OCI-LY1 (cell line): ENCODE measurements at regions not wholly inside any gene's neighbourhood (a gene's known extent, or its start where the extent isn't known, plus 50 kb on each side); places are given as distances from the start of the nearest gene placed in this dataset.

Source experiments
- H2AFZ ChIP-seq: fragments of 200-600 bp; sonication (generic), shearing (Covaris generic); 2 replicates; pipeline ENCODE4 v1.6.0; 2014; ENCODE audit warnings: antibody characterized with exemption, mild to moderate bottlenecking, low read length
- H3F3A ChIP-seq: fragments of 200-600 bp; sonication (generic), shearing (Covaris generic); 2 replicates; pipeline ENCODE4 v1.6.0; 2014; ENCODE audit warnings: mild to moderate bottlenecking, antibody characterized with exemption, low read length, moderate library complexity; ENCODE audit not compliant: insufficient read depth
- H3K27ac ChIP-seq: fragments of 200-600 bp; sonication (generic); 2 replicates; pipeline ENCODE4 v1.5.1; 2014; ENCODE audit warnings: low read length, mixed run types, mild to moderate bottlenecking, low read depth; ENCODE audit not compliant: poor library complexity, severe bottlenecking
- H3K27me3 ChIP-seq: fragments of 200-600 bp; sonication (generic); 2 replicates; pipeline ENCODE4 v1.6.0; 2014; ENCODE audit warnings: antibody characterized with exemption, mild to moderate bottlenecking, low read length, moderate library complexity; ENCODE audit not compliant: insufficient read depth
- H3K36me3 ChIP-seq: fragments of 200-600 bp; sonication (generic); 2 replicates; pipeline ENCODE4 v1.6.1; 2014; ENCODE audit warnings: mild to moderate bottlenecking, antibody characterized with exemption, low read length, moderate library complexity, mixed read lengths; ENCODE audit not compliant: insufficient read depth
- H3K4me1 ChIP-seq: fragments of 200-600 bp; sonication (generic); 2 replicates; pipeline ENCODE4 v1.5.1; 2014; ENCODE audit warnings: mild to moderate bottlenecking, low read length, moderate library complexity; ENCODE audit not compliant: insufficient read depth, severe bottlenecking
- H3K4me2 ChIP-seq: fragments of 200-600 bp; sonication (generic), shearing (Covaris generic); 2 replicates; pipeline ENCODE4 v1.6.1; 2014; ENCODE audit warnings: low read length
- H3K4me3 ChIP-seq: fragments of 200-600 bp; sonication (generic); 2 replicates; pipeline ENCODE4 v1.5.1; 2014; ENCODE audit warnings: low read length, low read depth, mild to moderate bottlenecking, mixed read lengths; ENCODE audit not compliant: poor library complexity, severe bottlenecking
- H3K79me2 ChIP-seq: fragments of 200-600 bp; shearing (Covaris generic); 2 replicates; pipeline ENCODE4 v1.6.1; 2016; ENCODE audit warnings: mixed run types, low read length, mixed read lengths; ENCODE audit not compliant: insufficient read depth
- H3K9ac ChIP-seq: fragments of 200-600 bp; sonication (generic), shearing (Covaris generic); 2 replicates; pipeline ENCODE4 v1.6.1; 2014; ENCODE audit warnings: mild to moderate bottlenecking, low read length, mixed read lengths
- H3K9me2 ChIP-seq: fragments of 200-600 bp; sonication (generic), shearing (Covaris generic); 2 replicates; pipeline ENCODE4 v1.6.1; 2014; ENCODE audit warnings: low read depth, mild to moderate bottlenecking, low read length, mixed read lengths
- H3K9me3 ChIP-seq: fragments of 200-600 bp; shearing (Covaris generic); 2 replicates; pipeline ENCODE4 v1.6.1; 2014; ENCODE audit warnings: low read length, mixed read lengths
- H4K20me1 ChIP-seq: fragments of 200-600 bp; sonication (generic), shearing (Covaris generic); 2 replicates; pipeline ENCODE4 v1.6.0; 2016; ENCODE audit warnings: mild to moderate bottlenecking, low read length; ENCODE audit not compliant: insufficient read depth
- EZH2 ChIP-seq: fragments of 200-600 bp; sonication (generic), shearing (Covaris generic); IDR thresholded peaks from 2 replicates; pipeline ENCODE4 v1.8.0; 2017; ENCODE audit warnings: borderline replicate concordance, mixed run types, mild to moderate bottlenecking, antibody characterized with exemption, low read length, moderate library complexity, mixed read lengths
- TF ChIP-seq, protein P1 (sequence below): fragments of 200-600 bp; sonication (generic), shearing (Covaris generic); IDR thresholded peaks from 2 replicates; pipeline ENCODE4 v1.5.1; 2017; ENCODE audit warnings: mild to moderate bottlenecking, antibody characterized with exemption, low read length, moderate library complexity, mixed read lengths

DNA sequence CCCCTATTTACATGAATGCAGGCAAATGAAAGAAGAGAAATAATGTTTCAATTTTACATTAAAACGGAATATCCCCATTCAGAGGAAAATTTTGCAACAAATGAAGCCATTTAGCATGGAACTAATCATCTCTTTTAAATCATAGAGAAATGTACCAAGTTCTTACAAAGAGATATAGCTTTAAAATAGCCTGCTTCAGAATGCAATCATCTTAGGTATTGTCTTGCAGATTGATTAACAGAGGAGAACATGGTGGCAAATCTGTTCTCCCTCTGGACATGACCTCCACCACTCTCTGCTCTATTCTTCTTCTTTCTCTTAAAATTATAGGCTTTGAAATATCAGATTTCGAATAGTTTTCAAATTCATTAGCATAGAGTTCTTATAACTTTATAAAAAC, 155.7 kb upstream of the DTNBP1 start:
- no peaks in the 10 kb centered on the region for H3K27me3 ChIP-seq
- no peaks in the 10 kb centered on the region for H3K9me2 ChIP-seq
- H3K79me2 ChIP-seq: no peaks in the 10 kb centered on the region
- H3K9ac ChIP-seq: no peak overlapping the region
- H3K4me3 ChIP-seq: no peak overlapping the region
- no peaks in the 10 kb centered on the region for H3K36me3 ChIP-seq
- TF ChIP-seq EZH2: no peak
- TF ChIP-seq, protein P1, sequence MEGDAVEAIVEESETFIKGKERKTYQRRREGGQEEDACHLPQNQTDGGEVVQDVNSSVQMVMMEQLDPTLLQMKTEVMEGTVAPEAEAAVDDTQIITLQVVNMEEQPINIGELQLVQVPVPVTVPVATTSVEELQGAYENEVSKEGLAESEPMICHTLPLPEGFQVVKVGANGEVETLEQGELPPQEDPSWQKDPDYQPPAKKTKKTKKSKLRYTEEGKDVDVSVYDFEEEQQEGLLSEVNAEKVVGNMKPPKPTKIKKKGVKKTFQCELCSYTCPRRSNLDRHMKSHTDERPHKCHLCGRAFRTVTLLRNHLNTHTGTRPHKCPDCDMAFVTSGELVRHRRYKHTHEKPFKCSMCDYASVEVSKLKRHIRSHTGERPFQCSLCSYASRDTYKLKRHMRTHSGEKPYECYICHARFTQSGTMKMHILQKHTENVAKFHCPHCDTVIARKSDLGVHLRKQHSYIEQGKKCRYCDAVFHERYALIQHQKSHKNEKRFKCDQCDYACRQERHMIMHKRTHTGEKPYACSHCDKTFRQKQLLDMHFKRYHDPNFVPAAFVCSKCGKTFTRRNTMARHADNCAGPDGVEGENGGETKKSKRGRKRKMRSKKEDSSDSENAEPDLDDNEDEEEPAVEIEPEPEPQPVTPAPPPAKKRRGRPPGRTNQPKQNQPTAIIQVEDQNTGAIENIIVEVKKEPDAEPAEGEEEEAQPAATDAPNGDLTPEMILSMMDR: no peak
- peaks cover 4% of the 10 kb centered on the region for H3K4me1 ChIP-seq
- no peak overlapping the region for H2AFZ ChIP-seq
- H3K9me3 ChIP-seq: no peaks in the 10 kb centered on the region
- H3K27ac ChIP-seq: no peak overlapping the region
- no peaks in the 10 kb centered on the region for H4K20me1 ChIP-seq
- no peak overlapping the region for H3K4me2 ChIP-seq
- no peaks in the 10 kb centered on the region for H3F3A ChIP-seq

DNA sequence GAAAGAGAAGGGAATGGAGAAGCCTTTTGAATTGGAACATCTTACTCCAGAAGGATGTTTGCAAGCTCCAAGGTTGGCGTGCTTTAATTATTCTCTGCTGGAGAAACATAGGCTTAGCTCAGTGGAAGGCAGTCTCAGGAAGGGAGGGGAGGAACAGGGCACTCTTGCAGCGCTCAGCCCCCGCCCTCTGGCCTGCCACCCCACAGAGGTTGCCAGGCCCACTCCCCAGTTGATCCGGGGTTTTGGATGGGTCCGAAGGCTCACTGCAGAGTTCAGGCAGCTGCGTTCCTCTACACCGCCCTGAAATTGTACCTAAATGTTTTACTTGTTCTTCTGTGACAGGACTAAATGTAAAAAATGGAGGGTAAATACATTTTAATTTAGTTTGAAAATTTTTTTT, 155.2 kb upstream of the DTNBP1 start:
- Histone ChIP-seq H3K27me3 (0 out of 2 replicates have a peak, but pooled peaks cover under 1% of the 10 kb centered on the region), H3K27ac (no peak overlapping the region), H4K20me1 (no peaks in the 10 kb centered on the region), H2AFZ (no peak overlapping the region), H3K36me3 (no peaks in the 10 kb centered on the region), H3K4me1 (peaks cover 8% of the 10 kb centered on the region), H3K9me2 (no peaks in the 10 kb centered on the region), H3K9me3 (no peaks in the 10 kb centered on the region), H3K4me3 (no peak overlapping the region), H3K79me2 (no peaks in the 10 kb centered on the region), H3F3A (no peaks in the 10 kb centered on the region), H3K4me2 (no peak overlapping the region), H3K9ac (no peak overlapping the region)
- TF ChIP-seq, protein P1: no peak
- no peak for TF ChIP-seq EZH2

DNA sequence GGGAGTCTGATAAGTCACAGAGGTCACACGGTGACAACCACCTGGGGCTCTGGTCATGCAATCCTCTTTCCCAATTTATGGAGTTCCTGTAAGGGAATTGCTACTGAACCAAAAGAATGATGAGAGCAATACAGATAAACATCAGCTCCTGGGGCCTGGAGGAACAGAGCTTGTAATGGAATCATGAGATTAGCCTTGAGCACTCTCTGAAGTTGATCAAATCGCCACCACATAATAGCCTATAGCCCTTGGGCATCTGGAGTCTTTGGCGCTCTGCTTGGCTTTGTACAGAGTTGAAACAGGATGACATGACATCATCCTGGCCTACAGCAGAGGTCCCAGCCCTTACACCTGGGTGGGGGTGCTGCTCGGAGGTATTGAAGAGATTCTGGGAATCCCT, 154.3 kb upstream of the DTNBP1 start:
- Histone ChIP-seq H3K9me2 (no peaks in the 10 kb centered on the region), H3K27ac (no peak overlapping the region), H3K9me3 (no peaks in the 10 kb centered on the region), H2AFZ (no peak overlapping the region), H3K79me2 (no peaks in the 10 kb centered on the region), H3K4me2 (no peak overlapping the region), H3K4me1 (peaks cover 8% of the 10 kb centered on the region), H3F3A (no peaks in the 10 kb centered on the region), H3K9ac (no peak overlapping the region), H4K20me1 (no peaks in the 10 kb centered on the region), H3K4me3 (no peak overlapping the region), H3K27me3 (0 out of 2 replicates have a peak, but pooled peaks cover 3% of the 10 kb centered on the region), H3K36me3 (no peaks in the 10 kb centered on the region)
- TF ChIP-seq EZH2: no peak
- TF ChIP-seq, protein P1: no peak
